HuH-7 (cell line): ENCODE measurements at regions not wholly inside any gene's neighbourhood (a gene's known extent, or its start where the extent isn't known, plus 50 kb on each side); places are given as distances from the start of the nearest gene placed in this dataset.
"Not testable (repeated sequence)": the region's sequence is repeated elsewhere in the genome, so short reads cannot be mapped to it uniquely, and the experiment has no call there.

Experiments
- DNase-seq: peaks from one replicate; pipeline ENCODE4 v3.0.0; 2011; ENCODE audit warnings: low spot score

- DNase-seq = no peak
These were observed 317.6 kb upstream of the NCKAP5 start for GRCh38 chr2:133885847-133886246.

GRCh38 chr2:133886735-133887675 is 318.7 kb upstream of the NCKAP5 start:
- peak; percentile 56 for DNase-seq

- DNase-seq = no peak
These were observed 319.4 kb upstream of the NCKAP5 start for GRCh38 chr2:133887676-133888040.

- no peak for DNase-seq
These were observed 319.8 kb upstream of the NCKAP5 start for GRCh38 chr2:133888107-133888506.

GRCh38 chr2:133888621-133889219 is 320.5 kb upstream of the NCKAP5 start:
- DNase-seq = no peak

- no peak for DNase-seq
These were observed 324.2 kb upstream of the NCKAP5 start for GRCh38 chr2:133892352-133892913.

- DNase-seq = no peak
These were observed 326.2 kb upstream of the NCKAP5 start for GRCh38 chr2:133894429-133894828.

GRCh38 chr2:133897838-133898237 is 329.6 kb upstream of the NCKAP5 start:
- not testable (repeated sequence) for DNase-seq

GRCh38 chr2:133900909-133901308 is 332.6 kb upstream of the NCKAP5 start:
- no peak for DNase-seq

GRCh38 chr2:133906396-133906795 is 338.1 kb upstream of the NCKAP5 start:
- no peak for DNase-seq

GRCh38 chr2:133906926-133907325 is 338.7 kb upstream of the NCKAP5 start:
- no peak for DNase-seq

- no peak for DNase-seq
These were observed 339.9 kb upstream of the NCKAP5 start for GRCh38 chr2:133908171-133908570.

- DNase-seq = no peak
These were observed 335.7 kb upstream of the MGAT5 start for GRCh38 chr2:133918141-133918540.

GRCh38 chr2:133919285-133919684 is 334.6 kb upstream of the MGAT5 start:
- no peak for DNase-seq

- no peak for DNase-seq
These were observed 326.0 kb upstream of the MGAT5 start for GRCh38 chr2:133927894-133928293.

GRCh38 chr2:133936096-133936495 is 317.8 kb upstream of the MGAT5 start:
- DNase-seq = no peak

GRCh38 chr2:133936601-133937000 is 317.3 kb upstream of the MGAT5 start:
- no peak for DNase-seq

GRCh38 chr2:133937669-133938068 is 316.2 kb upstream of the MGAT5 start:
- DNase-seq = no peak

- DNase-seq = no peak
These were observed 313.7 kb upstream of the MGAT5 start for GRCh38 chr2:133940134-133940533.

GRCh38 chr2:133941666-133942065 is 312.2 kb upstream of the MGAT5 start:
- DNase-seq = no peak

GRCh38 chr2:133942398-133942797 is 311.5 kb upstream of the MGAT5 start:
- DNase-seq = peak; percentile 5

GRCh38 chr2:133943108-133943507 is 310.8 kb upstream of the MGAT5 start:
- no peak for DNase-seq

GRCh38 chr2:133945089-133945488 is 308.8 kb upstream of the MGAT5 start:
- no peak for DNase-seq
